Fibroblast of skin of abdomen (primary cell): ENCODE measurements at regions not wholly inside any gene's neighbourhood (a gene's known extent, or its start where the extent isn't known, plus 50 kb on each side); places are given as distances from the start of the nearest gene placed in this dataset.
A peak's percentile ranks its signal among the peaks of the same experiment; 100 is the strongest.
"Not testable (repeated sequence)": the region's sequence is repeated elsewhere in the genome, so short reads cannot be mapped to it uniquely, and the experiment has no call there.

Source experiments
- DNase-seq: peaks from one replicate; pipeline ENCODE4 v3.0.0-alpha.2; 2013

DNA sequence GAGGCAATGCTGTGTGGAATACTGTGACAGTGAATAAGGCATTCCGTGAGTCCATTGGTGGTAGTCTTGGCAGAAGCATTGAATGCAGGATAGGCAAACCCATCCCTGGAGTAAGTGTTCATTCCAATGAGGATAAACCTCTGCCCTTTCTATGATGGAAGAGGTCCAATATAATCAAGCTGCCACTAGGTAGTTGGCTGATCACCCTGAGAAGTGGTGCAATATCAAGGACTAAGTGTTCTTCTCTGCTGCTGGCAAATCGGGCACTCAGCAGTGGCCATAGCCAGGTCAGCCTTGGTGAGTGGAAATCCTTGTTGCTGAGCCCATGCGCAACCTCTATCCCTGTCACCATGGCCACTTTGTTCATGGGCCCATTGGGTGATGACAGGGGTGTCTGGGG lies 70.1 kb downstream of the FBXO4 start:
- no peak for DNase-seq

GRCh38 chr5:42001673-42002072 lies 76.6 kb downstream of the FBXO4 start:
- no peak for DNase-seq

GRCh38 chr5:42003852-42004251 lies 78.8 kb downstream of the FBXO4 start:
- DNase-seq, result not testable (repeated sequence)

DNA sequence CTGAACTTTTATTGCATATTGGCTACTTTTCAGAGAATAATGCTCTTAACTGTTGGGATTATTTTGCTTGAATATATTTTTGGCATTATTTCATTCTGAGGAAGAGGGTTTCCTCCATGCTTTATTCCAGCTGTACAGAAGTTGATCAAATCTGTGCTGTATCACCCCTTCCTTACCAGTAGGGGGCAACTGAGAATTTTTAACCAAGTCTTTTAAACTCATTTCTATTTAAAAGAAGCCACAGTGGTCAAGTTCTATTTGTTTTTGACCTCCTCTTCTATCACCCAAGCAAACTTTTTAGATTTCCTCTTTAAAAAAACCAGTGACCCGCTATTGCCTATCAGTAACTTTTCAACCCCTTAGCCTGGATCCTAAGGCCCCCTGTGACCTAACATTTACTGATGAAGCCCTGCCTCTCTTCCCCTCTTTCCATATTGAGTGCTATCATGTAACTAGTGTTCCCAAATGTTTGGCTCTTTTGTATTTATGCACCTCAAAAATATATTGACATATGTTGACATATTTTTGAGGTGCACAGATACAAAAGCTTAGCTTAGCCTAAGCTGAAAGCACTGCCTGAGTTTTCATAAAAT lies 80.6 kb downstream of the FBXO4 start:
- DNase-seq, result peak; percentile 27

- no peak for DNase-seq
Observed at GRCh38 chr5:42013561-42013960, 88.5 kb downstream of the FBXO4 start.

DNA sequence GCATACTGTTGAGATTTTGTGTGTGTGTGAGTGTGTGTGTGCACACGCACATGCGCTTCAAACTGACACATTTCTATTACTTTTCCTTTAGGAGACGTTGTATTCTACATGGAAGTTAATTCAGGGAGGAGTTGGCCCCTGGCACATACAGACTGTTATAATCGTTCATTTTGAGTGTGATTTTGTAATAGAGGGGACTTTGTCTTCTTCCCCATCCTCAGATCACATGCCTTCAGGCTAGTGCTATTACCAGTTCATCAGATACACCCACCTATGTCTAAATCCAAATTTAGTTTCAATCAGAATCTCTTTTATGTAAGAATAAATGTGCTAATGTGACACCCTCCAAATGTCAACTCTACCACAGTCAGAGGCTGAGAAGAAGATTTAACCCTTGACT lies 90.2 kb downstream of the FBXO4 start:
- no peak for DNase-seq

- DNase-seq, result peak; percentile 35
Observed at GRCh38 chr5:42015681-42016080, 90.6 kb downstream of the FBXO4 start.

DNA sequence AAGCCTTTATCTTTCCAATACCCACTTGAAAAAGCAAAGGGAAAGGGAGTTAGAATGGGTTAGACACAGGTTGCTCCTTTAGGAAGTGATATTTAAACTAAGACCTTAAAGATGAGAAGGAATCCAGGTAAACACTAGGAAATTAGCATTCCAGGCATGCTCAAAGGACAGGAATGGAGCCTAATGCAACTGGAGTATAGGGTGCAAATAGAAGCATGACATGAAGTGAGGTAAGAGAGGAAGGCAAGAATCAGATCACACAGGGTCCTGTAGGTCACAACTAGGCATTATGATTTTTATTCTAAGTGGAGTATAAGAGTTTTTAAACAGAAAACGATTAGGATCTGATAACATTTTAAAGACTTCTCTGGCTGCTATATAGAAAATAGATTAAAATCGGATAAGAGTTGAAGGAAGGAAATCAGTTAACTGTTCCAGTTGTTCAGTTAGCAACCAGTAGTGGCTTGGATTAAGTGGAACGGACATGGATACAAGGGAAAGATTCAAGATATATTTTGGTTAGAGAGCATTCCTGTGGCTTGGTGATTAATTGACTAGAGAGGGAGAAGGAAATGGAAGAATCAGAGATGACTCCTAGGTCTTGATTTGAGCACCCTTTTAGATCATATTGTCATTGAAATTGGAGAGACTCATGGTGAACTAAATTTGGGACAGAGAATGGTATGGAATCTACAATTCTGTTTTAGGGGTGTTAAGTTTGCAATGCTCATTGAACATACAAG lies 95.9 kb downstream of the FBXO4 start:
- DNase-seq, result peak; percentile 62

- DNase-seq, result no peak
Observed at GRCh38 chr5:42021923-42022322, 96.8 kb downstream of the FBXO4 start.

DNA sequence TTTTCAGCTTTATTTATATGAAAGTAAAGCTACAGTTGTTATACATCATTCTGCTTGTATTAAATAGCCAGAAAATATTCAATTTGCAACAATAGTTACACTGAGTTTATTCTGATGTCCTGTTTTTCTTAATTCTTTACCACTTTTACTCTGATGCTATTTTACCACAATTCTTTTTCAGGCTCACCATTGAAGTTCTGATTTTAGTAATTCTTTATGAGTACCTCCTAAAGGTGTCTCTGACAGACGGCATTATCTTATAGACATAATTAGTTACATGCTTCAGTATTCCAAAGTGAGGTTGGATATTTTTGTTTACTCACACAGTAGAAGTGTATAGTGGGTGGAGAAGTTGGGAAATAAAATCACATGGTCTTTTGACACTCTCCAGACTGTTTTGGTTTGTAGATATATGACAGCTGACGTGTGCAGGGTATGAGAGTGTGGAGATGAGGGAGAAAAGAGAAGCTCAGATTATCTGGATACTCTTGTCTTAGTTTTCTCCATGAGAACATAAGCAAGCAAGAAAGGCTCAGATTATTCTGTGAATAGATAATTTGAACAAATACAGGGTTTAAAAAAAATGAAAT lies 97.4 kb downstream of the FBXO4 start:
- no peak for DNase-seq

GRCh38 chr5:42026446-42026845 lies 101.4 kb downstream of the FBXO4 start:
- no peak for DNase-seq

DNA sequence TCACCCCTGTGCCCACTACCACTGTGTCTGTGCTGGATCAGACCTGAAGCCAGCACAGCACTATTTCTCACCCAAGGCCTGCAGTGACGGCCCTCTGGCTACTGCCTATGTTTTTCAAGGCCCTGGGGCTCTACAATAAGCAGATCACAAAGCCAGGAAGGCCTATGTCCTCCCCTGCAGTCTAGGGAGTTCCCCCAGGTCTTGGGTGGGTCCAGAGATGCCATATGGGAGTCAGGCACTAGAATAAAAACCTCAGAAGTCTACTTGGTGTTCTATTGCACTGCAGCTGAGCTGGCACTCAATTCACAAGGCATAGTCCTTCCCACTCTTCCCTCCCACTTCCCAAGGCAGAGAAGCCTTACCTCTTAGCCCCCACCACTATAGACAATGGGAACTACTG lies 107.1 kb downstream of the FBXO4 start:
- DNase-seq, result no peak

- no peak for DNase-seq
Observed at GRCh38 chr5:42035526-42035925, 110.4 kb downstream of the FBXO4 start.

- DNase-seq, result no peak
Observed at GRCh38 chr5:42036379-42036778, 111.3 kb downstream of the FBXO4 start.

- no peak for DNase-seq
Observed at GRCh38 chr5:42037379-42037932, 112.4 kb downstream of the FBXO4 start.

GRCh38 chr5:42043400-42043799 lies 118.3 kb downstream of the FBXO4 start:
- DNase-seq, result no peak

GRCh38 chr5:42057254-42057690 lies 132.2 kb downstream of the FBXO4 start:
- peak; percentile 23 for DNase-seq

DNA sequence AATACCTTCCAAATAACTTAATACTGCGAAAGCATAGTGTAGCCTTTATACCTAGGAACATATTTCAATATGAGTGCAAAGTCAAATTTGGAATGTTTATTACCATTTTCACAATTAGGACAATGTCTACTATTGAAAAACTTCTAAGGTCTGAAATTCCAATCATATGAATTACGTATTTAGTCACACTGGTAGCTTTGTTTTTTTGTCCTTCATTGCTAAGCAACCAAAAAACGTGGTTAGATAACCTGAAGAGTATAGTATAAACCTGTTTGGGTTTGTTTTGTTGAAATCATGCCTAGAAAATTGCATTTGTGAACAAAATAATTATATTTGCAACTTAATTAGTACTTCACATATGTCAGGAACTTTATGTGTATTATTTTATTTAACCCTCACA lies 134.2 kb downstream of the FBXO4 start:
- no peak for DNase-seq

DNA sequence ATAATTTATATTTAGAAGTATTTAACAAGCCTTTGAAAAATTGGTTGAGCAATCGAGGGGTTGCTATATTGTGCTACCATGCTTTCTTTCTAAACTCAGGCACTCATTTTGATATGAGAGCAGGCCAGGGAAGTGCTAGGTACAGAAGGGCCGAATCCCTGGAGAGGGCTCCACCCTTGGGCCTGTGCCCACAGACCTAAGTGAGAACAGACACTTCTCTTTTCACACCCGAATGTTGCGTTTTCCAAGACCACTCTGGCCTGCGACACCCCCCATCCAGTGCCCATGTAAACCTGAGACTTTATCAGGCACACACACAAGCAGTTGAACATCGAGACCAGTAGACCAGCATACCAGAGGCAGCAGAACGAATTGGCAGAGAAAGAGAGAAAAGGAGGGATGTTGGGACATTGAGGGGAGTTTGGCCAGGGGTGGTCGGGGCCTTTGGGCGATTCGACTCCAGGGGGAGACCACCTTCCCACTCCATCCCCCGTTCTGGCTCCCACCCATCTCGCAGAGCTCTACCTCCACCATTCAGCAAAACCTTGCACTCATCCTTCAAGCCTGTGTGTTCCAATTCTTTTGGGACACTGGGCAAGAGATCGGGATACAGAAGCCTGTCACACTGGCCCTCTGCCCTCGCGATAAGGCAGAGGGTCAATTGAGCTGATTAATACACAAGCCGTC lies 134.8 kb downstream of the FBXO4 start:
- no peak for DNase-seq

DNA sequence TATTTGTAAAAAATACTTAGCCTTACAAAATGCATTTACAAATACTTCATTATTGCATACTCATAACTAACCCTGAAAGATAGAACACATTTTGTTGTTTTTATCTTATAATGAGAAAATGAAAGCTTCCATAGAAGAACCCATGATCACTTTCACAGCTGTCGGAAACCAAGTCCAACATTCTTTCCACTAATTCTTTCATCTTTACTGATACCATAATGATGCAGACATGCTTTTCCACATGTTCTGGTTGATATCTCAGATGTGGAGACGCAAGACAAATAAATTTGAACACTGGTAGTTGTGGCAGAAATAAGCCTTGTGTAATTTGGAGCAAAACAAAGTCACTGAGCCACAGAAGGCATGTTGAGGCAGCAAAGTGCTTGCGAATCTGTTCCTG lies 136.0 kb downstream of the FBXO4 start:
- DNase-seq, result no peak

DNA sequence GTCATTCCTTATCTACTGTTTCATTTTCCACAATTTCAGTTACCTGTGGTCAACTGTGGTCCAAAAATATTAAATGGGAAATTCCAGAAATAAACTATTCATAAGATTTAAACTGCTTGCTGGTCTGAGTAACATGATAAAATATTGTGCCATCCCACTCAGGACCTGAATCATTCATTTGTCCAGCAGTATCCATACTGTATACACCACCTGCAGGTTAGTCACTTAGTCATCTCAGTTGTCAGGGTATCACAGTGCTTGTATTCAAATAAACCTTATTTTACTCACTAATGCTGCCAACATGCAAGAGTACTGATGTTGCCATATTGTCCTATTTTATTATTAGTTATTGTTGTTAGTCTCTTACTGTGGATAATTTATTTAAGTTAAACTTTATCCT lies 139.7 kb downstream of the FBXO4 start:
- DNase-seq, result no peak

DNA sequence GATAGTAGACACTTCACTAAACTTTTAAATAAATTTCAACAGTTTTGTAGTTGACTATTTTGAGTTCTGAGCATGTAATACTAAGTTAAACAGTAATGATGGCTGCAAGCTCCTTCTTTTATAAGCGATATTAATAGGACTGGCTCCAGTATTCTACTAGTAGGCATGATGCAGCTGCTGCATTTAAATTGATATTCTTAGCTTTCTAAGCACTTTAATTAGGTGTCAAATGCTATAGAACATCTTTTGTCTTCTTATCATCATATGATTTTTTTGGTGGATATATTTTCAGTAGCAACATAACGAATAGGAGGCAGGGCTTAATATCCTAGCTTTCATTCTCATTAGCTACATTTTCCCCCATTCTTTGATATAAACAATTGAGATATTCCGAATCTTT lies 141.1 kb downstream of the FBXO4 start:
- DNase-seq, result no peak

GRCh38 chr5:42074353-42074752 lies 149.3 kb downstream of the FBXO4 start:
- DNase-seq, result no peak
